Type B pancreatic cell (in vitro differentiated cells): ENCODE measurements at regions not wholly inside any gene's neighbourhood (a gene's known extent, or its start where the extent isn't known, plus 50 kb on each side); places are given as distances from the start of the nearest gene placed in this dataset.

ENCODE experiments used
- DNase-seq: peaks from one replicate; pipeline ENCODE4 v3.0.0; 2021; ENCODE audit warnings: mixed read lengths; ENCODE audit not compliant: unreplicated experiment; ENCODE audit errors: extremely low spot score
- H3K27ac Mint-ChIP-seq: 2 replicates; pipeline ENCODE4 v1.8.0; 2021; ENCODE audit warnings: mild to moderate bottlenecking, mixed read lengths
- H3K27me3 Mint-ChIP-seq: 2 replicates; pipeline ENCODE4 v1.8.0; 2021; ENCODE audit warnings: mixed read lengths
- H3K36me3 Mint-ChIP-seq: 2 replicates; pipeline ENCODE4 v1.8.0; 2021; ENCODE audit warnings: mixed read lengths
- H3K4me1 Mint-ChIP-seq: one replicate; pipeline ENCODE4 v1.8.0; 2021; ENCODE audit warnings: mixed read lengths; ENCODE audit not compliant: unreplicated experiment
- H3K4me3 Mint-ChIP-seq: 2 replicates; pipeline ENCODE4 v1.8.0; 2021; ENCODE audit warnings: mild to moderate bottlenecking, mixed read lengths
- H3K9me3 Mint-ChIP-seq: 2 replicates; pipeline ENCODE4 v1.8.0; 2021; ENCODE audit warnings: mixed read lengths
- TF ChIP-seq, protein P1 (sequence below): fragments of 200-600 bp; sonication (generic); conservative IDR thresholded peaks from 2 replicates; pipeline ENCODE4 v1.5.0; 2021; ENCODE audit warnings: antibody characterized with exemption, mild to moderate bottlenecking

DNA sequence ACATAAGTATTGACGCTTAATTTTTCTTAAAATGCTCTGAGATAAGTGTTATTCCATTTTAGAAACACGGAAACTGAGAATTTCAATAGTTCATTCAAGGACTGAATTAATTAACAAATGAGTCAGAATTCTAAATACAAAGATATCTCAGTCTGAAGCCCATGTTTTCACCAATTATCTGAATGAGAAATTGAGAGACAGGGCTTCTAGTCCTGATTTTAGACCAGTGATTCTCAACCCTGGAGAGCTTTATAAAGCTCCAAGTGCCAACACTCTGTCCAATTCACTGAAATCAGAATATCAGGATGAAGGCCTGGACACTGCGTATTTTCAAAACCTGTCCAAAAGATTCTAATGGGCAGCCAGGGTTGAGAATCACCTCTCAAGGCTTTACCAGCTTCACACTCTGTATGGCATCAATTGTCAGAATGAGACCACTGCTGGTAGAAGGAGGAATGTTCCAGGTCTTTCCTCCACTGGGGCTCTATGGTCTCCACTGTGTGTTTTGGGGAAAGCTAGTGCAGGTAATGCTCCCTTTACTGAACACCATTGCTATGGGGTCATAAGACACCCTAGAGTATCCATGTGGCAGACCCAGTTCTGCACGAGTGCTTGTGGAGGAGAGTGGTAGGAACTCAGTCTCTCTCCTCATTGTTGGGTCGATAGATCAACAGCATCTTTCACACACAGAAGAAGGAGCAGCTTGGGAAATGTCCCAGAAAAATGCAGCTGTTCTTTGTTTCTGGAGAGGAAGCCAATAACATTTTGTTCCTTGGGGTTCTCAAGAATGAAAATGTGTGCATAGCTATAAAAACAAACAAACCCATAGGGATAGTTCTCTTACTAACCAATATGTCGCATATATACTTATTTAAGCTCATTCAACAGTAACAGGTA lies 99.7 kb upstream of the OSMR start:
- Mint-ChIP-seq H3K27ac (no peak overlapping the region), H3K9me3 (peaks cover 9% of the 10 kb centered on the region), H3K27me3 (no peaks in the 10 kb centered on the region), H3K4me1 (no peaks in the 10 kb centered on the region), H3K36me3 (no peaks in the 10 kb centered on the region), H3K4me3 (no peak overlapping the region)
- no peak for DNase-seq
- TF ChIP-seq, protein P1, sequence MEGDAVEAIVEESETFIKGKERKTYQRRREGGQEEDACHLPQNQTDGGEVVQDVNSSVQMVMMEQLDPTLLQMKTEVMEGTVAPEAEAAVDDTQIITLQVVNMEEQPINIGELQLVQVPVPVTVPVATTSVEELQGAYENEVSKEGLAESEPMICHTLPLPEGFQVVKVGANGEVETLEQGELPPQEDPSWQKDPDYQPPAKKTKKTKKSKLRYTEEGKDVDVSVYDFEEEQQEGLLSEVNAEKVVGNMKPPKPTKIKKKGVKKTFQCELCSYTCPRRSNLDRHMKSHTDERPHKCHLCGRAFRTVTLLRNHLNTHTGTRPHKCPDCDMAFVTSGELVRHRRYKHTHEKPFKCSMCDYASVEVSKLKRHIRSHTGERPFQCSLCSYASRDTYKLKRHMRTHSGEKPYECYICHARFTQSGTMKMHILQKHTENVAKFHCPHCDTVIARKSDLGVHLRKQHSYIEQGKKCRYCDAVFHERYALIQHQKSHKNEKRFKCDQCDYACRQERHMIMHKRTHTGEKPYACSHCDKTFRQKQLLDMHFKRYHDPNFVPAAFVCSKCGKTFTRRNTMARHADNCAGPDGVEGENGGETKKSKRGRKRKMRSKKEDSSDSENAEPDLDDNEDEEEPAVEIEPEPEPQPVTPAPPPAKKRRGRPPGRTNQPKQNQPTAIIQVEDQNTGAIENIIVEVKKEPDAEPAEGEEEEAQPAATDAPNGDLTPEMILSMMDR: no peak

DNA sequence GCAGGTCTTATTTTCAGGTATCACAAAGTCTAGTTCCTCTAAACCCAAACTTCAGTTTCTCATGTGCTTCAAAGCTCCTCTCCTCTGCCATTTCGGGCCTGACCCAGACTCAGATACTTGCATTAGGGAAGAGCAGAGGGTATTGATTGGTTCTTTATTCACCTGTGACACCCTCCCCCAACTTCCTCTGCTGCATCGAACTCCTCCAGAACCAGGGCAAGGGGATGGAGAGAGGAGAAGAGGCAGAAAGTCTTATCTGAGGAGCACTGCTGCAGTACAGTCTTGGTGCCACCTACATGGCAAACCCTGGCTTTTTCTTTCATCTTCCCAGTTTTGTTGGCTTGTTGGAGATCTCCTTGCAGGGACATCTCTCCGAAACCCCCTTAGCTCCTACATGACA lies 96.0 kb upstream of the OSMR start:
- Mint-ChIP-seq H3K9me3 (no peaks in the 10 kb centered on the region), H3K4me1 (no peaks in the 10 kb centered on the region)

DNA sequence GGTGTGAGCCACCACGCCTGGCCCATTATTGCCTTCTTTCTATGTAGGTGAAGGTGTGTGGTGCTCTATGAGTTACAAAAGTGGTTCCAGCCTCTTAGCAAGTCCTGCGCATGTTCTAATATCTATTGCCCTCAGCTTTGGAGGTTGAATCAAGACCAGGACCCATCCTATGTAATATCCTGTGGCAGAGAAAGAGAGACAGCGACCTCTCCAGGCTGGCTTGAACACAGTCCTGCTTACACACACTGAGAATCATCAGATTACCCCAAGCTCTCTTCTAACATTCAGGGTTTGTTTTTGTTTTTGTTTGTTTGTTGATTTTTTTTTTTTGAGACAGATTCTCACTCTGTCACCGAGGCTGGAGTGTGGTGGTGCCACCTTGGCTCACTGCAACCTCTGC lies 94.7 kb upstream of the OSMR start:
- Mint-ChIP-seq H3K36me3 (no peaks in the 10 kb centered on the region), H3K9me3 (no peaks in the 10 kb centered on the region), H3K4me3 (no peak overlapping the region), H3K27me3 (peaks cover 17% of the 10 kb centered on the region), H3K27ac (no peak overlapping the region), H3K4me1 (peaks cover 3% of the 10 kb centered on the region)
- DNase-seq: no peak
- TF ChIP-seq, protein P1: peak; percentile 43

More for the DNA sequence above, 96.0 kb upstream of the OSMR start:
- DNase-seq: no peak
- H3K27me3 Mint-ChIP-seq: peaks cover 10% of the 10 kb centered on the region
- H3K27ac Mint-ChIP-seq: no peak overlapping the region
- no peak overlapping the region for H3K4me3 Mint-ChIP-seq
- H3K36me3 Mint-ChIP-seq: no peaks in the 10 kb centered on the region
- TF ChIP-seq, protein P1: no peak

DNA sequence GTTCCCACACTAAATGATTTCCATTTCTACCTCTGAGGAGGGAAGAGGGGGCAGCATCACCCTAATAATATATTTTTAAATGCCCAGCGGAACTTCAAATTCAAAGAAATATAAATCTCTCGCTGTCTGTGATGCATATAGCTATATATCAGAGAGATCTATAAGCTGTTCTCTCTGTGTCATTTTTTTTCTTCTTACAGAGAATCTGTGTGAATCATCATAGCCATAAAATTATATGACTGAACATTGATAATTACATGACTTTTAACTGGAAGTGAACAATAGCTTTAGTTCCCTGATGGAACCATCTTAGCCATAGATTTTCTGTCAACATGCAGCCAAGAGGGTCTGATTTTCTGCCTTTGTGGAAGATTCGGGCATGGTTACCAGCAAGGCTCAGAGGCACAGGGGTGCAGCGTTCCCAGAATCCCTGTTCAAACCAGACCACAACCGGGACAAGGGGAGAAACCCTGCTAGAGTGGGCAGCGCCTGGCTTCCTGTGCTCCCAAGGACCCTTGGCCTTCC lies 93.7 kb upstream of the OSMR start:
- H3K27ac Mint-ChIP-seq: no peak overlapping the region
- H3K4me3 Mint-ChIP-seq: no peak overlapping the region
- H3K27me3 Mint-ChIP-seq: peaks cover 17% of the 10 kb centered on the region
- TF ChIP-seq, protein P1: no peak
- no peaks in the 10 kb centered on the region for H3K9me3 Mint-ChIP-seq
- H3K36me3 Mint-ChIP-seq: no peaks in the 10 kb centered on the region
- H3K4me1 Mint-ChIP-seq: peaks cover 3% of the 10 kb centered on the region
- no peak for DNase-seq

DNA sequence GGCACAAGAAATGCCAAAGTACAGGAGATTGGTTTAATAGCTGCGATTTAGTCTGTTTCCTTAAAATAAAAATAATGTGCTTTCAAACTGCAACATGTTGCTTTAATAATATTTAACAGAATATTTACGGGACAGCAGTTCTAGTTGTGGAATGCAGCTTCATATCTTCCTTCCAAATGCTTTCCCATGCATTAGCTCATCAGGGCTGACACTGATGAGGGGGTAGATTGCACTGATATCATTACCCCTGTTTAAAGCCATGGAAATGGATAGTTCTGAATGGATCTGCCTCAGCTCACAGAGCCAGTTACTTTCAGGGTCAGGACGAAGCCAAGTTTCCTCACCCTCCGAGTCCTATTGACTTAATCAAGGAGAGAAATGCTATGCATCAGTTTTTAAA lies 93.2 kb upstream of the OSMR start:
- no peak overlapping the region for H3K27ac Mint-ChIP-seq
- H3K4me3 Mint-ChIP-seq: no peak overlapping the region
- H3K36me3 Mint-ChIP-seq: no peaks in the 10 kb centered on the region
- H3K9me3 Mint-ChIP-seq: no peaks in the 10 kb centered on the region
- H3K27me3 Mint-ChIP-seq: peaks cover 17% of the 10 kb centered on the region
- TF ChIP-seq, protein P1: no peak
- H3K4me1 Mint-ChIP-seq: peaks cover 3% of the 10 kb centered on the region
- DNase-seq: no peak
